H1 (cell line): ENCODE measurements at regions not wholly inside any gene's neighbourhood (a gene's known extent, or its start where the extent isn't known, plus 50 kb on each side); places are given as distances from the start of the nearest gene placed in this dataset.

Experiments
- CTCF ChIA-PET: fragments of 300-600 bp; sonication (Branson Sonifier 250); formaldehyde crosslinking; loops from one replicate; lab custom pipeline; 2021; ENCODE audit not compliant: partially characterized antibody; lab: Charles Lee
- POLR2A ChIA-PET: fragments of 300-600 bp; sonication (Branson Sonifier 250); formaldehyde crosslinking; loops from one replicate; lab custom pipeline; 2021; ENCODE audit warnings: inconsistent platforms; ENCODE audit not compliant: partially characterized antibody; lab: Charles Lee
- DNase-seq, 2 experiments: peaks; one replicate each; pipeline versions ENCODE4 v3.0.0 to v3.0.0-alpha.2; 2010 to 2022; ENCODE audit warnings: low spot score in 2 of 2, low read depth in 1 of 2, mixed read lengths in 1 of 2
- FAIRE-seq: peaks from 2 replicates; lab custom pipeline; 2011; peaks lifted over from hg19 to GRCh38; lab: Jason Lieb, UNC
- H2AFZ ChIP-seq: 2 replicates; pipeline ENCODE4 v1.8.1; 2012; ENCODE audit warnings: low read length, inconsistent platforms
- H2AK5ac ChIP-seq: 2 replicates; pipeline ENCODE4 v1.6.1; 2013; ENCODE audit warnings: low read depth, low read length
- H2BK120ac ChIP-seq: replicated peaks from 2 replicates; pipeline ENCODE3; 2013; ENCODE audit warnings: low read depth, low read length, inconsistent platforms
- H2BK12ac ChIP-seq: 2 replicates; pipeline ENCODE4 v1.6.1; 2013; ENCODE audit warnings: low read depth, low read length
- H2BK15ac ChIP-seq: 2 replicates; pipeline ENCODE4 v1.6.1; 2013; ENCODE audit warnings: low read length
- H2BK20ac ChIP-seq: 2 replicates; pipeline ENCODE4 v1.6.1; 2013; ENCODE audit warnings: low read length
- H2BK5ac ChIP-seq: 2 replicates; pipeline ENCODE4 v1.6.1; 2013; ENCODE audit warnings: low read depth, low read length
- H3K14ac ChIP-seq: 2 replicates; pipeline ENCODE4 v1.6.1; 2013; ENCODE audit warnings: inconsistent platforms; ENCODE audit not compliant: insufficient read length
- H3K18ac ChIP-seq: 2 replicates; pipeline ENCODE4 v1.6.1; 2013; ENCODE audit warnings: low read length; ENCODE audit errors: extremely low read depth
- H3K23ac ChIP-seq: 2 replicates; pipeline ENCODE4 v1.6.1; 2013; ENCODE audit warnings: inconsistent platforms; ENCODE audit not compliant: insufficient read length
- H3K23me2 ChIP-seq: 2 replicates; pipeline ENCODE4 v1.6.1; 2013; ENCODE audit warnings: low read depth, low read length
- H3K27ac ChIP-seq: 2 replicates; pipeline ENCODE4 v1.6.1; 2011; ENCODE audit warnings: low read depth, low read length, inconsistent platforms
- H3K27me3 ChIP-seq, 4 experiments: replicated peaks in 1 of 4; 1 replicate in 1 of 4; 2 replicates in 3 of 4; pipeline versions ENCODE4 v1.6.1 to v1.8.1; 2011 to 2013; ENCODE audit warnings: low read length in 3 of 4, mild to moderate bottlenecking in 3 of 4, inconsistent platforms in 2 of 4, mixed read lengths in 2 of 4, moderate library complexity in 1 of 4; ENCODE audit not compliant: control insufficient read depth in 3 of 4, insufficient read depth in 3 of 4; ENCODE audit errors: extremely low read depth in 1 of 4
- H3K36me3 ChIP-seq, 4 experiments: 2 replicates each; pipeline versions ENCODE4 v1.6.1 to v1.8.1; 2011 to 2013; ENCODE audit warnings: mild to moderate bottlenecking in 4 of 4, low read length in 3 of 4, moderate library complexity in 2 of 4, control low read depth in 1 of 4, inconsistent platforms in 1 of 4; ENCODE audit not compliant: insufficient read depth in 4 of 4, control insufficient read depth in 2 of 4
- H3K4ac ChIP-seq: replicated peaks from 2 replicates; pipeline ENCODE3; 2013; ENCODE audit warnings: low read length, low read depth, mixed read lengths, inconsistent platforms; ENCODE audit not compliant: insufficient read length
- H3K4me1 ChIP-seq, 4 experiments: replicated peaks in 1 of 4; 1 replicate in 1 of 4; 2 replicates in 3 of 4; pipeline versions ENCODE4 v1.6.1 to v1.8.1; 2011 to 2013; ENCODE audit warnings: low read length in 3 of 4, inconsistent platforms in 2 of 4, mixed read lengths in 1 of 4; ENCODE audit not compliant: insufficient read depth in 4 of 4, control insufficient read depth in 3 of 4
- H3K4me2 ChIP-seq, 2 experiments: 2 replicates each; pipeline versions ENCODE4 v1.6.1 to v1.8.1; 2011 to 2013; ENCODE audit warnings: low read depth in 2 of 2, low read length in 2 of 2, control low read depth in 1 of 2, inconsistent platforms in 1 of 2, mild to moderate bottlenecking in 1 of 2; ENCODE audit not compliant: insufficient read depth in 1 of 2
- H3K4me3 ChIP-seq, 4 experiments: fragments of 200-600, 300-600 bp in 1 of 4; sonication (generic), shearing (Covaris generic), sonication (Bioruptor Twin) in 1 of 4; 2 replicates each; pipeline versions ENCODE4 v1.5.1 to v1.8.1; 2011 to 2016; ENCODE audit warnings: low read length in 4 of 4, low read depth in 3 of 4, control low read depth in 2 of 4, inconsistent platforms in 2 of 4, mild to moderate bottlenecking in 2 of 4, mixed read lengths in 1 of 4, moderate library complexity in 1 of 4; ENCODE audit not compliant: insufficient read depth in 2 of 4; ENCODE audit errors: extremely low read depth in 1 of 4
- H3K56ac ChIP-seq: replicated peaks from 2 replicates; pipeline ENCODE3; 2013; ENCODE audit warnings: low read depth, mild to moderate bottlenecking, mixed read lengths, low read length, inconsistent platforms; ENCODE audit not compliant: insufficient read length
- H3K79me1 ChIP-seq: 2 replicates; pipeline ENCODE4 v1.6.1; 2013; ENCODE audit warnings: low read depth, low read length, control low read depth
- H3K79me2 ChIP-seq, 2 experiments: 2 replicates each; pipeline versions ENCODE4 v1.6.1 to v1.8.1; 2012 to 2013; ENCODE audit warnings: low read length in 2 of 2, mild to moderate bottlenecking in 2 of 2, inconsistent platforms in 1 of 2; ENCODE audit not compliant: insufficient read depth in 2 of 2, control insufficient read depth in 1 of 2
- H3K9ac ChIP-seq, 4 experiments: replicated peaks in 1 of 4; 1 replicate in 1 of 4; 2 replicates in 3 of 4; pipeline versions ENCODE4 v1.6.1 to v1.8.1; 2011 to 2013; ENCODE audit warnings: low read depth in 3 of 4, low read length in 3 of 4, control low read depth in 2 of 4, mild to moderate bottlenecking in 2 of 4, moderate library complexity in 2 of 4, inconsistent platforms in 1 of 4; ENCODE audit errors: extremely low read depth in 1 of 4
- H3K9me3 ChIP-seq, 2 experiments: 2 replicates each; pipeline versions ENCODE4 v1.6.1 to v1.8.1; 2012 to 2013; ENCODE audit warnings: mild to moderate bottlenecking in 2 of 2, moderate library complexity in 2 of 2, control low read depth in 1 of 2, inconsistent platforms in 1 of 2, low read depth in 1 of 2, low read length in 1 of 2, mixed read lengths in 1 of 2; ENCODE audit not compliant: insufficient read depth in 2 of 2
- H4K20me1 ChIP-seq, 2 experiments: replicated peaks in 1 of 2; 2 replicates each; pipeline versions ENCODE3 to v1.8.1; 2011 to 2013; ENCODE audit warnings: inconsistent platforms in 2 of 2, low read length in 2 of 2, mild to moderate bottlenecking in 1 of 2; ENCODE audit not compliant: insufficient read depth in 2 of 2, control insufficient read depth in 1 of 2
- H4K5ac ChIP-seq: 2 replicates; pipeline ENCODE4 v1.6.1; 2013; ENCODE audit warnings: low read length, low read depth, mixed read lengths, inconsistent platforms; ENCODE audit not compliant: insufficient read length
- H4K8ac ChIP-seq: 2 replicates; pipeline ENCODE4 v1.8.0; 2013; ENCODE audit warnings: mild to moderate bottlenecking, moderate library complexity, low read length, inconsistent platforms; ENCODE audit not compliant: insufficient read depth; ENCODE audit errors: extremely low read depth
- H4K91ac ChIP-seq: replicated peaks from 2 replicates; pipeline ENCODE3; 2013; ENCODE audit warnings: low read length, mixed read lengths, inconsistent platforms; ENCODE audit not compliant: insufficient read length
- BRCA1 ChIP-seq: IDR thresholded peaks from 2 replicates; pipeline ENCODE4 v1.6.1; 2012; ENCODE audit warnings: low read depth, low read length, improper control_type of control experiment
- CBX5 ChIP-seq: fragments of 300-800, 300-1000 bp; sonication (generic); IDR thresholded peaks from 2 replicates; pipeline ENCODE4 v1.7.1; 2016; ENCODE audit warnings: antibody characterized with exemption, low read length, low read depth
- CHD1 ChIP-seq: IDR thresholded peaks from 2 replicates; pipeline ENCODE4 v1.6.1; 2012; ENCODE audit warnings: low read depth, low read length, improper control_type of control experiment
- GTF2F1 ChIP-seq: IDR thresholded peaks from 2 replicates; pipeline ENCODE4 v1.6.1; 2012; ENCODE audit warnings: low read depth, low read length, improper control_type of control experiment, borderline replicate concordance
- JUN ChIP-seq: IDR thresholded peaks from 2 replicates; pipeline ENCODE4 v1.6.1; 2011; ENCODE audit warnings: low read depth, mild to moderate bottlenecking, improper control_type of control experiment, low read length
- KDM1A ChIP-seq: fragments of 200-600, 300-600 bp; sonication (generic); IDR thresholded peaks from 2 replicates; pipeline ENCODE4 v1.7.1; 2016; ENCODE audit warnings: mild to moderate bottlenecking, low read length, borderline replicate concordance
- NRF1 ChIP-seq: IDR thresholded peaks from 2 replicates; pipeline ENCODE4 v1.6.1; 2011; ENCODE audit warnings: mild to moderate bottlenecking, low read depth, low read length, improper control_type of control experiment
- PHF8 ChIP-seq: fragments of 200-600 bp; sonication (generic); conservative IDR thresholded peaks from 2 replicates; pipeline ENCODE4 v1.7.1; 2012; ENCODE audit warnings: low read depth, mild to moderate bottlenecking, inconsistent platforms, low read length, moderate library complexity
- POLR2AphosphoS5 ChIP-seq: IDR thresholded peaks from 2 replicates; pipeline ENCODE4 v1.6.1; 2011; ENCODE audit warnings: low read depth, low read length
- RAD21 ChIP-seq, 2 experiments: IDR thresholded peaks in 1 of 2; conservative IDR thresholded peaks in 1 of 2; 2 replicates each; pipeline ENCODE4 v1.6.1; 2011; ENCODE audit warnings: low read depth in 2 of 2, low read length in 2 of 2, improper control_type of control experiment in 1 of 2, inconsistent platforms in 1 of 2, mild to moderate bottlenecking in 1 of 2, moderate library complexity in 1 of 2
- SP1 ChIP-seq: IDR thresholded peaks from 2 replicates; pipeline ENCODE4 v1.6.1; 2011; ENCODE audit warnings: low read depth, low read length
- SP2 ChIP-seq: IDR thresholded peaks from 2 replicates; pipeline ENCODE4 v1.6.1; 2012; ENCODE audit warnings: mild to moderate bottlenecking, low read length, inconsistent platforms
- SUZ12 ChIP-seq: fragments of 200-600 bp; sonication (generic); IDR thresholded peaks from 2 replicates; pipeline ENCODE4 v1.6.1; 2012; ENCODE audit warnings: mild to moderate bottlenecking, inconsistent platforms, low read length, moderate library complexity, mixed read lengths
- WGBS, 2 experiments: shearing (Covaris generic) in 1 of 2; methylation state at CpG; one replicate each; pipeline versions ENCODE4 v1.1.6 to v1.1.7; 2013 to 2015; ENCODE audit warnings: low lambda C conversion rate in 2 of 2, mixed read lengths in 2 of 2, inconsistent platforms in 1 of 2, low coverage in 1 of 2, missing lambda C conversion rate in 1 of 2; ENCODE audit not compliant: insufficient replicate concordance in 2 of 2, insufficient coverage in 1 of 2, insufficient read length in 1 of 2; ENCODE audit errors: extremely low coverage in 1 of 2, missing lambda C conversion rate in 1 of 2; 5-methylcytosine and 5-hydroxymethylcytosine counted together

GRCh38 chr2:21386666-21387065 lies 262.9 kb downstream of the TDRD15 start:
- H2BK12ac ChIP-seq: no peak overlapping the region
- H3K79me2 ChIP-seq: no peaks in the 10 kb centered on the region
- no peaks in the 10 kb centered on the region for H4K20me1 ChIP-seq
- H4K91ac ChIP-seq: no peak overlapping the region
- H2BK5ac ChIP-seq: no peak overlapping the region
- H3K56ac ChIP-seq: no peak overlapping the region
- H4K8ac ChIP-seq: no peak overlapping the region
- no peak overlapping the region for H3K4ac ChIP-seq
- no peak overlapping the region for H2BK15ac ChIP-seq
- no peak overlapping the region for H3K27ac ChIP-seq
- H3K36me3 ChIP-seq: no peaks in the 10 kb centered on the region
- no peaks in the 10 kb centered on the region for H3K23me2 ChIP-seq
- H3K14ac ChIP-seq: no peak overlapping the region
- no peak overlapping the region for H3K4me2 ChIP-seq
- no peak overlapping the region for H2AK5ac ChIP-seq
- H4K5ac ChIP-seq: no peak overlapping the region
- H3K9me3 ChIP-seq: no peaks in the 10 kb centered on the region
- TF ChIP-seq BRCA1: no peak
- TF ChIP-seq SP2: no peak
- no peak for TF ChIP-seq GTF2F1
- no peak for TF ChIP-seq JUN
- TF ChIP-seq NRF1: no peak
- TF ChIP-seq SUZ12: no peak
- no peak for TF ChIP-seq PHF8
- TF ChIP-seq POLR2AphosphoS5: no peak
- no peak for TF ChIP-seq RAD21 (IDR thresholded peaks at IDR 0.05 in 1 of 2, conservative IDR thresholded peaks at IDR 0.05 in 1 of 2; ENCODE audit: low read depth in 2 of 2, low read length in 2 of 2)
- no peak for TF ChIP-seq SP1
- no peak for TF ChIP-seq CHD1
- no peak for TF ChIP-seq CBX5
- no peak for TF ChIP-seq KDM1A
- 98% methylated on average over 3 of the region's 3 CpGs; no CpG with 5 or more reads in 1 of the 2 experiments for WGBS, 2 experiments
- no peaks in the 10 kb centered on the region for H3K27me3 ChIP-seq
- DNase-seq: no peak
- no peak for FAIRE-seq
- H3K4me1 ChIP-seq: no peaks in the 10 kb centered on the region; a peak in 2 of 7 replicates
- H2BK120ac ChIP-seq: no peak overlapping the region
- no peak overlapping the region for H3K23ac ChIP-seq
- no peak overlapping the region for H3K9ac ChIP-seq
- ChIA-PET POLR2A (no interaction called here), CTCF (interaction anchor here (1.1 to 2.2 kb wide), 4 partner anchors 9 to 69 kb away, joined by 3 to 7 read pairs (median 6); no protein-coding TSS in a partner anchor)
- no peak overlapping the region for H2BK20ac ChIP-seq
- H3K79me1 ChIP-seq: no peaks in the 10 kb centered on the region
- H3K18ac ChIP-seq: no peak overlapping the region
- no peak overlapping the region for H3K4me3 ChIP-seq
- no peak overlapping the region for H2AFZ ChIP-seq
